IMR-90 (cell line): ENCODE measurements at regions not wholly inside any gene's neighbourhood (a gene's known extent, or its start where the extent isn't known, plus 50 kb on each side); places are given as distances from the start of the nearest gene placed in this dataset.

Experiments used
- BHLHE40 ChIP-seq: fragments of 150-350 bp; IDR thresholded peaks from 2 replicates; pipeline ENCODE4 v1.6.1; 2016; ENCODE audit warnings: mild to moderate bottlenecking, low read depth, low read length
- CEBPB ChIP-seq: IDR thresholded peaks from 2 replicates; pipeline ENCODE4 v1.6.1; 2012; ENCODE audit warnings: low read depth, low read length, improper control_type of control experiment
- MAFK ChIP-seq: IDR thresholded peaks from 2 replicates; pipeline ENCODE4 v1.6.1; 2012; ENCODE audit warnings: low read depth, low read length, improper control_type of control experiment
- MXI1 ChIP-seq: IDR thresholded peaks from 2 replicates; pipeline ENCODE4 v1.6.1; 2012; ENCODE audit warnings: low read depth, mild to moderate bottlenecking, low read length, moderate library complexity, borderline replicate concordance
- POLR2A ChIP-seq: IDR thresholded peaks from 2 replicates; pipeline ENCODE4 v1.6.1; 2012; ENCODE audit warnings: mild to moderate bottlenecking, low read depth, low read length
- RFX5 ChIP-seq: IDR thresholded peaks from 2 replicates; pipeline ENCODE4 v1.8.0; 2012; ENCODE audit warnings: low read depth, mild to moderate bottlenecking, low read length, moderate library complexity
- SMC3 ChIP-seq: fragments of 150-350 bp; IDR thresholded peaks from 2 replicates; pipeline ENCODE4 v1.6.1; 2016; ENCODE audit warnings: low read depth, mild to moderate bottlenecking, antibody characterized with exemption, low read length, moderate library complexity
- TF ChIP-seq, protein P1 (sequence below): conservative IDR thresholded peaks from 2 replicates; pipeline ENCODE4 v1.5.1; 2012; ENCODE audit warnings: mild to moderate bottlenecking, low read depth, low read length, improper control_type of control experiment
- TF ChIP-seq, protein P2 (sequence below): fragments of 150-350 bp; IDR thresholded peaks from 2 replicates; pipeline ENCODE4 v1.6.1; 2017; ENCODE audit warnings: mild to moderate bottlenecking, antibody characterized with exemption, low read length, low read depth

DNA sequence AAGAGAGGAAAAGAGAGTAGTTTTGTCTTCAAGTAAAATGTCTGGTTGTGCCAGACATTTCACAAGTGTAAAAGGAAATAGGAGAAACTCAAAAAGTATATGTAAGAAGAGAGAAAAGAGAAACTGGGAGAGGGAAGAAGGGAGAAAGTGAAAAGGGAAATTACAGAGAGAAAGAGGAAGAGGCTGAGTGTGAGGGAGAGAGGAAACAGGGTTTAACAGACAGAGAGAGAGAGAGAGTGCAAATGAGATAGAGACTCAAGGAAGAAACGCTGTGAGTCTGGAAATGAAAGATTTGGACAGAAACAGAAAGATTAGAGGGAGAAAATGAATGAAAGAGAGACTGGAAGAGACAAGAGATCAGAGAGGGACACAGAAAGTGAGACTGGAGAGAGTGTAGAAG is 806.2 kb downstream of the PLA2G4A start:
- TF ChIP-seq, protein P1, sequence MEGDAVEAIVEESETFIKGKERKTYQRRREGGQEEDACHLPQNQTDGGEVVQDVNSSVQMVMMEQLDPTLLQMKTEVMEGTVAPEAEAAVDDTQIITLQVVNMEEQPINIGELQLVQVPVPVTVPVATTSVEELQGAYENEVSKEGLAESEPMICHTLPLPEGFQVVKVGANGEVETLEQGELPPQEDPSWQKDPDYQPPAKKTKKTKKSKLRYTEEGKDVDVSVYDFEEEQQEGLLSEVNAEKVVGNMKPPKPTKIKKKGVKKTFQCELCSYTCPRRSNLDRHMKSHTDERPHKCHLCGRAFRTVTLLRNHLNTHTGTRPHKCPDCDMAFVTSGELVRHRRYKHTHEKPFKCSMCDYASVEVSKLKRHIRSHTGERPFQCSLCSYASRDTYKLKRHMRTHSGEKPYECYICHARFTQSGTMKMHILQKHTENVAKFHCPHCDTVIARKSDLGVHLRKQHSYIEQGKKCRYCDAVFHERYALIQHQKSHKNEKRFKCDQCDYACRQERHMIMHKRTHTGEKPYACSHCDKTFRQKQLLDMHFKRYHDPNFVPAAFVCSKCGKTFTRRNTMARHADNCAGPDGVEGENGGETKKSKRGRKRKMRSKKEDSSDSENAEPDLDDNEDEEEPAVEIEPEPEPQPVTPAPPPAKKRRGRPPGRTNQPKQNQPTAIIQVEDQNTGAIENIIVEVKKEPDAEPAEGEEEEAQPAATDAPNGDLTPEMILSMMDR: no peak
- TF ChIP-seq MXI1 (no peak), POLR2A (no peak), RFX5 (no peak), MAFK (no peak), BHLHE40 (no peak), SMC3 (no peak), CEBPB (no peak)
- TF ChIP-seq, protein P2, sequence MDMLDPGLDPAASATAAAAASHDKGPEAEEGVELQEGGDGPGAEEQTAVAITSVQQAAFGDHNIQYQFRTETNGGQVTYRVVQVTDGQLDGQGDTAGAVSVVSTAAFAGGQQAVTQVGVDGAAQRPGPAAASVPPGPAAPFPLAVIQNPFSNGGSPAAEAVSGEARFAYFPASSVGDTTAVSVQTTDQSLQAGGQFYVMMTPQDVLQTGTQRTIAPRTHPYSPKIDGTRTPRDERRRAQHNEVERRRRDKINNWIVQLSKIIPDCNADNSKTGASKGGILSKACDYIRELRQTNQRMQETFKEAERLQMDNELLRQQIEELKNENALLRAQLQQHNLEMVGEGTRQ: no peak
